Right hindlimb (tissue), 1 donor: ENCODE measurements at regions not wholly inside any gene's neighbourhood (a gene's known extent, or its start where the extent isn't known, plus 50 kb on each side); places are given as distances from the start of the nearest gene placed in this dataset.
A peak's percentile ranks its signal among the peaks of the same experiment; 100 is the strongest.

ENCODE experiments used
- DNase-seq: peaks from one replicate; pipeline ENCODE4 v3.0.0-alpha.2; 2018

DNA sequence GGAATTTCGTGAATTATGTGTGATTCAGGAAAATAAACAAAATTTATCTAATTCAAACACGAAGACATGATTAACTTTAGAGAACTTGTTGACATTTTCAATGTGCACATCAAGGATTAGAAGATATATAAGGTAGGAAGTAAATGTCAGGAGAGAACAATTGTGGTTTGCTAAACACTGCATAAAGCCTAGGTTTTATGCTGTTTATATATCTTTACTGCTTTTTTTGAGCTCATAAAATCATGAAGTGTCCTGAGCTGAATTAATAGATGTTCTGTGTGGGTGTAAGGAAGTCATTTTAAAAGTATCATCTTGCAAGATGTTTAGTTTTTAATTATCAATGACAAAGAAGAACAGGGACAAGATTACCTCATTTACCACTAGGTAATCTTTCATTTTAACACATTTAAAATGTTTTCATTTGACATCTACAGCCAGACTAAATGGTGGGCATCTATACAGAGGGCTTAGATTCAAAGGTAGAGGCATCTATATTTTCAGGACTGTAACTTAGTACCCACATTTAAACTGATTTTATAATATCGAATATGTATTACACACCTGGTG, 382.8 kb downstream of the ADAMTS20 start:
- DNase-seq = no peak

- no peak for DNase-seq
Measured at GRCh38 chr12:43167691-43168090, 384.3 kb downstream of the ADAMTS20 start.

GRCh38 chr12:43165351-43165750, 386.7 kb downstream of the ADAMTS20 start:
- no peak for DNase-seq

DNA sequence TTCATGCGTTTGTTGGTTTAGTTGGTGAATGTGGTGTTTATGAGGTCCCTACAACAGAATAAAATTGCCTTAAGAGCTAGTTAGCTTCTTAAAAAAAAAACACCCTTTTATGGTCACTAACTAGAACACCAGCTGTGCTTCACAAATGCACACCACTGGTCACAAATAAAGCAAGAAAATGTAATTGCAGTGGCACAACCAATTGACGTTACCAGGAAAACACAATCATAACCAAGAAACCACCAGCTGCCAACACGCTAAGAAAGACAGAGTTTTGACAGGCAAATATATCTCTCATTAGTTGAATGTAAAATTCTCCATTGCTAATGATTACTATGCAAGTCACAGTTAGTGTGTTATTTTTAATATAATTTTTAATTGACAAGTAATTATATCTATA, 389.9 kb downstream of the ADAMTS20 start:
- DNase-seq = no peak

DNA sequence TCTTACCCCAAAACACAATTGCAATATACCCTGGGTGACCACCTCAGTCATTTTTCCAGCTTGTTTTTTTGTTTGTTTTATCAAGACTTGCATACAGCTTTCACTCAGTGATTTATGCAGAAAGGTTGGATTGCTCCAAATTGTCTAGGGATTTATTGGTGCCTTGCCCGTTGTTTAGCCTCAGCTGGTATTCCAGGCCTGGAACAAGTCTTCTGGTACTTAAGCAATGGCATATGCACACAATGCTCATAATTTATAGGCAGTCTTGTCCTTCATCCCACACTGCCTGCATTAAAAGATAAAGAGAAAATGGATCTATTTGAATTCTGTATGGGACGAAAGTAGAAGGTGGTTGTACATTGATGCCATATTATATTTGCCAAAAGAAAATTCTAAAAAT, 392.5 kb downstream of the ADAMTS20 start:
- no peak for DNase-seq

DNA sequence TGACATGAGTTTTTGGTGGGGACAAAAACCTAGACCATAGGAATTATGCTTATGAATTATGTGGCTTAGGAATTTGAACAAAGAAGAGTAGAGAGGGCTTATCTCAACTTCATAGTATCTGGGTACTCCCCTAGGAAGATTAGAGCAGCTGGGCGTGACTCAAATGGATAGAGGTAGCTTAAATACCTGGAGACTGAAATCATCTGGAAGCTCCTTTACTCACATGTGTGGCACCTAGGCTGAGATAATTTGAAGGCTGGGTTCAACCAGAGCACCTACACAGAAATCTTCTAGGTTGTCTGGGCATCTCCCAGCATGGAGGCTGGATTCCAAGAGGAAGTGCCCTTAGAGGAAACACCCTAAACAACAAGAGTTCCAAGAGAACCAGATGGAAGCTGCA, 393.9 kb downstream of the ADAMTS20 start:
- no peak for DNase-seq

DNA sequence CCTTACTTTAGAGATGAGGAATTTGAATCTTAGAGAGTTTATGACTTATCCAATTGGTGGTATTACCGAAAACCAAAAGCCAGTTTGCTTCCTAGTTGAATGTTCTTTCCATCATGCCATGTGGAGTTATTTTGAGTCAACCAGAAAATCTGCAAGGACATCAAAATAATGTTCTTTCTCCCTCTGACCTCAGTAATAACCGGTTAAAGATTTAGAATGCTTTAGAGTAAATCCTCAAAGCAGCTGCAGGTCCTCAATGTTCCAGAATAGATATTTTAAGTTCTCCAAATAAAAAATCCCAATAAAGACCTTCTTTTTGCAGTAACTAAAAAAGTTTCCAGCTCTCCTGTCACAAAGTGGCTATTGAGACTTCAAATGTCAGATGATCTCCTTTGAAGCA, 396.6 kb downstream of the ADAMTS20 start:
- no peak for DNase-seq

DNA sequence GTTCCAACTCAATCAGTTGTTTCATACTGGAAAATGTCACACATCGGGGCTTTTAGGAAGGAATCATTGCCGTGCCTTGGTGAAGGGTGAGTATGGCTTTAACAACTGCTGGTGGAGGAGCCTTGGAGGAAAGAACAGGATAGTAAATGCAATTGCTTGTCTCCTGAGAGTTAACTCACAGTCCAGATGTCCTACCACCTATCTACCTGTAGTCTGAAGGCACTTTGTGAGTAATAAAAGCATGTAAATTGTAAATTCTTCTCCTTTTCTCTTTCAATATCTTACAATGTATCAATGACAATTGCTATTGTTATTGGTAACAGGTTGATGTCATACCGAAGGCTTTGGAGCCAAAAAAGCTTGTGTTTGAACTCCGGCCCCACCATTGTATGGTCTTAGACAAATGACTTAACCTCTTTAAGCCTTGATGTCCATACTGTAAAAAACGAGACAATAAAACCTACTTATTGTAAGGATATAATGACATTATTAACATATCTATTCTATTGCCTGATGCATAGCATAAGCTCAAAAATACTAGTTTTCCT, 397.4 kb downstream of the ADAMTS20 start:
- no peak for DNase-seq

GRCh38 chr12:43151441-43151981, 400.5 kb downstream of the ADAMTS20 start:
- DNase-seq = no peak

GRCh38 chr12:43148691-43149090, 403.3 kb downstream of the ADAMTS20 start:
- no peak for DNase-seq

DNA sequence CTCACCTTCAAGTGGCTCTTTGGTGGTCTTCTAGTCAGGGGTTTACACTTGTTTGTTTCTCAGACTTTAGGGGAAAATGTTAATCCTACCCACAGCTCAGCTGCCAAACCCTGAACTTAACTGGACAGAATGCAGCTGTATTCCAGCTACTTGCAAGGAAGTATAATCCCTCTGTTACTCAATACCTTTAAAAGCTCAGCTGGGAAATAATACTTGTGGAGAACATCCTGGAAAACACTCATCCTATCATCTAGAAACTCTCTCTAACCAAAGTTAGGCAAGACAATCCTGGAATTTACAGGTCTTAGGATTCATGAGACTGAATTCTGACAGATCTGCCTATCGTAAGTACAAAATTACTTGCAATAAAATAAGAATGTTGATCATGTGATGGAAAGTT, 404.1 kb downstream of the ADAMTS20 start:
- DNase-seq = peak; percentile 28

- DNase-seq = no peak
Measured at GRCh38 chr12:43145481-43145880, 406.5 kb downstream of the ADAMTS20 start.

GRCh38 chr12:43143278-43143677, 408.7 kb downstream of the ADAMTS20 start:
- no peak for DNase-seq

GRCh38 chr12:43132291-43132690, 419.7 kb downstream of the ADAMTS20 start:
- DNase-seq = no peak

DNA sequence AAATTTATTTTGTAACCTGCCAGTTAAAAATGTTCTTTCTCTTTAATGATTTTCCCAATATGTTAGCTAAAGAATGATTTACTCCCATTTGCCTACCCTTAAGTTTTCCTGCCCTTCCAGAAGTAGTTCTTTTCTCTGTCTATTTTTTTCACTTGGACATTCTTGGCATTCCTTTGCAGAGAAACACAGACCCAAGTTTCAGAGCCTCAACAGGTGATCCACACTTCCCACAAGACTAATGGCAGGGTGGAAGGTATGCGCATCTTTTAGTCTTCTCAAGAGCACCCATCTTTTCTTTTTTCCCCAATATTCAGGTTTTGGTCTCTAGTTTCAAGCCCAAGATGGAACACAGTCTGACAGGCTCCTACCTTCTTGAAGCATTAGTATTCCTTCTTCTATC, 420.7 kb downstream of the ADAMTS20 start:
- DNase-seq = no peak

- no peak for DNase-seq
Measured at GRCh38 chr12:43127886-43128549, 424.0 kb downstream of the ADAMTS20 start.

- no peak for DNase-seq
Measured at GRCh38 chr12:43126652-43127375, 425.2 kb downstream of the ADAMTS20 start.

- DNase-seq = no peak
Measured at GRCh38 chr12:43123461-43123860, 428.5 kb downstream of the ADAMTS20 start.

DNA sequence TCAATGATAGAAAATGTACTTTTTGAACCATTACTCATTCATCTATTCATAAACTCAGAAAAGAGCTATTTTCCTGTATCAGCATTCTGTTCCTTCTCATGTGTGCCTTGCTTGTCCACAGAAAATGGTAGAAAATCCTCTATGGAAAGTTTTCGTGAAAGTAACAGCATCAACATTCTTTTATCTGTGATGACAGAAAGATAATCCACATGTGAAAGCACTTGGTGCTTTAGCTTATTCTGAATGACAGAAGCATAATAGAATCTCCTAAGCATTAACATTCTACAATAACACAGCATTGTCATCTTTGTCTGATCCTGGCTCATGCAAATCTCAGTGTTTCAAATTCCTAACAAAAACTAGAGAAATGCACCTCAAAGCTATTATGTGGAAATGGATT, 431.9 kb downstream of the ADAMTS20 start:
- DNase-seq = no peak

DNA sequence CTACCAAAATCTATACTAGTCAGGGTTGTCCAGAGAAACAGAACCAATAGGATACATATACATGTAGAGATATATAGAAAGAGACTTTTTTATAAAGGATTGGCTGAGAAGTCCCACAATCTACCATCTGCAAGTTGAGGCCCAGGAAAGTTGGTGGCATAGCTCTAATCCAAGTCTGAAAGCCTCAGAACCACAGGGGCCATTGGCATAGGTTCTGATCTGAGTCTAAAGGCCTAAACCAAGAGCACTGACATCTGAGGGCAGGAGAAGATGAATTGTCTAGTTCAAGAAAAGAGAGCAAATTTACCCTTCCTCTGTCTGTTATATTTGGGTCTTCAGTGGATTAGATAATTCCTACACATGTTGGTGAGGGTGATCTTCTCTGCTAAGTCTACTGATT, 433.1 kb downstream of the ADAMTS20 start:
- DNase-seq = no peak

GRCh38 chr12:43118234-43118633, 433.8 kb downstream of the ADAMTS20 start:
- DNase-seq = no peak

GRCh38 chr12:43117226-43117930, 434.6 kb downstream of the ADAMTS20 start:
- no peak for DNase-seq
